Activated CD4-positive, alpha-beta T cell treated with anti-CD3 and anti-CD28 coated beads, Interleukin-2, Interleukin-6, amounts not matched to agents 100 ng/mL and 50 ng/mL, durations not matched to agents 16 hours and 8 hours (primary cell): ENCODE measurements at regions not wholly inside any gene's neighbourhood (a gene's known extent, or its start where the extent isn't known, plus 50 kb on each side); places are given as distances from the start of the nearest gene placed in this dataset.

Experiments
- DNase-seq: peaks from one replicate; pipeline ENCODE4 v3.0.0-alpha.2; 2020

DNA sequence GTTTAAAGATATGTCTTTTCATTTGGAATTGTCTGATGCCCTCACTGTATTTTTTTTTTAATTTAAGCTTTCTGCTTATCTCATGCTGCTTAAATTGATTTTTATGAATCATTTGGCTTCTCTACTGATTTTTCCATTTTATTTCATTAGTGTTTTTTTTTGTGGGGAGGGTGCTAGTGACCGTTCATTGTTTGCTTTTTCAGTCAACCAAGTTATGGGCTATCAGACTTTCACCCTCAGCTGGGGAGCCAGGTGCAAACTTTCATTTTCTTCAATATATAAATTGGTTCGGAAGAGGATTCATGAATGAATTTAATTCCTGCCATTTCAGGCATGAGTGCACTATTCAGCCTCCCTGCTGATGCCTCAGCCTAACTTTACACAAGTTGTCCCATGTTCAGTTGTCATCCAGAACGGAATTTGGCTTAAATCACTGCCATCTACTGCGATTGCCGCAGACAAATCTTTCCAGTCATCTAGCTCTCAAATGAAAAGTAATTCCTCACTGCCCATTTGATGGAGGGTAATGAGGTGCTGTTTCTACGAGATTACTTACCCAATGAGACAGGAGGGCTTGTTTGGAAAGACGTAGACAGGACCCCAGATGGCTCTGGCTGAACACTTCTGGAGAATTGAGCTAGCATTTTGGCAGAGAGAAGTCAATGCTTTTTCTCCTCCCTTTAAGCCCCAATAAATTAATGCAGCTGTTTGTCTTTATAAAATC is 89.9 kb upstream of the RORA start:
- no peak for DNase-seq

DNA sequence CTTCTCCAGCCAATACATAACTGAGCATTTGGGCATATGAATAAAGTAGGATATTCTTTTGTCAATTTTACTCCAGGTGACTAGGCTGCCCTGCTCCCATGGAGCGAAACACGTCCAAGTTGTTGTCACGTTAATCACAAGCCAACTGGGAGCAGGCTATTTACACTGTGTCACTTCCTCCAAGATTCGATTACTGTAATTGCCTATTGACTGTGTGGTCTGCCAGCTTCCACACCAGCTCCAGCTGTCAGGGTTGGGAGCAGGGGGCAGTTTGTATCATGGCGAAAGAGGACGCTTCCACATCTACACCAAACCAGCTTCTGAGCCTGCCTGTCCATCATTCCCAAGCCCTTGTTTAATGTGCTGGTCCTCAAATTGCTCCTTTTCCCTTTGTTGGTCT is 89.2 kb upstream of the RORA start:
- DNase-seq, result no peak

DNA sequence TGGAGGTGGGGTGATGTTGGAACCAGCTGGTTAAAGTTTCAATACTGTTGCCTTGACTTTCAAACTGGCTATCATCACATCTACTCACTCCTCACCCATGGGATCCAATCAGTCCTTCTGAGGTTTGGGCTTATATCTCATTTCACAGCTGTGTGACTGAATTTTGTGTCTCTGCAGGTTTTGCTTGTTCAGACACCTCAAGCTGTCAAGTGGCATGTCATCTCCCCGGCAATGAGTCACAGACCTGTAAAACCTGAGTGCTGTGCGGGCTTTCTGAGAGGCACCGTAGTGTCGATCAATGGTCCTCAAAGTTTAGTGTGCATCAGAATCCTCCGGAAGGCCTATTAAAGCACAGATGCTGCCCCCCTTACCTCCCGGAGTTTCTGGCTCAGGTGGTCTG is 86.4 kb upstream of the RORA start:
- DNase-seq, result no peak

DNA sequence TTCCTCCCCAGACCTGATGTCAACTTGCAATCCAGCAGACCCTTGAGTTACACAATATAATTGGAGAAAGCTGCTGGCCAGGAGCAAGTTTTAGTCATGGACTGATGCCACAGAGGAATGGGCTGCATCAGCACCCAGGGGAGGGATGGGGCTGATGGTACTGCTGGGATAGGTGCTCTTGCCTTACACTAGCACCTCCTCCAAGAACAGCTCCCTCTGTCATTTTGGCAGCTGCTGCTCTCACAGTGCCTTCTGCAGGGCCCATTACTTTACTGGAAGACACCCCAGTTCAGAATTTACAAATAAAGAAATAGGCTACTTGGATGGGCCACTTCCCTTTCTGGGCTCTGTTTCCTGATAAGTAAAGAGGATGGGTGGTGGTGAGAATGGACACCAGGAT is 85.3 kb upstream of the RORA start:
- no peak for DNase-seq

DNA sequence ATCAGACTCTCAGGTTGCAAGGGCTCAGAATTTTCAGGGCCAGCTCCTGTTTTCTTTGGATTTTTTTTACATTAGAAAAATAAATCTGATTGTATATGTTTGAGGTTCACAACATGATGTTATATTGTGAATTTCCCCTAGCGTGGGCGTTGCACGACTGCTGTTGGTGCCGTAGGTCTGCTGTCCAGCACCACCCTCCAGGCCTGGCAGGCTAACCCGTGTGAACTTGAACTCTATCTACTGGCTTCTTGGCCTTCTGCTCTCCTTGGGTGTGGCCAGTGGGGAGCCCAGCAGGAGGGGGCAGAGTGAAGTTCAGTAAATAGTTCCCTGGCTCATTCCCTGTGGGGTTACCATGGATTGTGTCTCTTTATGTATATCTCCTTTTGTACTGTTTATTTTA is 80.5 kb upstream of the RORA start:
- DNase-seq, result no peak

DNA sequence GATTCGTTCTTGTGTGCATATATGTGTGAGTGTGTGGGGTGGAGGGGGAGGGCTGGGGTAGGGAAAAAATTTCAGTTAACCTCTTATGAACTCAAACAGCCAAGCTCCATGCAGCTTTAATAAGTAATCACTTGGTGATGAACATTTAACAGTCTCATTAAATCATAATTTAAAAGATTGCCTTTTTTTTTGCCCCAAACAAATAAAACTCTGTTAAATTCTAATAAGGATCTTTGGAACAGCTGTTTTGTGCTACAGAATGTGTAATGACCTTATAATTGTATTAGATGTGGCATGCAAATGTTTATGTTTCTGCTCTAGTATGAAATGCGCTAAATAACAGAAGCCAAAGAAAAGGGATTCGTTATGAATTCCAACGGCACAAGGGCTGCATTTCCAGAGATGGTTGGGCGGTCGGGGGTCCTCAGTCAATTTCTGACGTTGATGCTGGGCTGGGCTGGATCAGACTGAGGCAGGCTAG is 80.0 kb upstream of the RORA start:
- DNase-seq, result no peak

DNA sequence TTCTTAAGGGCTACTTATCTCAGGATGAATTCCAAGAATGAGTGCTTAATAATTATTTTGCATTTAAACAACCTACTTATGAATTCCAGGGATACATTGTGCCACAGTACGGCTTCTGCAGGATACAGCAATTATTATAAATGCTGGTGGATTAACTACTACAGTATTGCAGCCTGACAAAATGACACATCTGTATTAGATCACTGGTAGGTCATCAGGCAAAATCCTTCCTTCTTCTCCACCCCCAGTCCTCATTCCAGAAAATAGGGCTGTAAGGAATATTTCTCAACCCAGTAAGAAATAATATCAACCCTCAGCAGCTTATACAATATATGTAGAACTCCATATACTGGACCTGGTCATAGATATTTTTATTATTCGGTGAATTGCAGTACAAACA is 79.3 kb upstream of the RORA start:
- DNase-seq, result no peak

DNA sequence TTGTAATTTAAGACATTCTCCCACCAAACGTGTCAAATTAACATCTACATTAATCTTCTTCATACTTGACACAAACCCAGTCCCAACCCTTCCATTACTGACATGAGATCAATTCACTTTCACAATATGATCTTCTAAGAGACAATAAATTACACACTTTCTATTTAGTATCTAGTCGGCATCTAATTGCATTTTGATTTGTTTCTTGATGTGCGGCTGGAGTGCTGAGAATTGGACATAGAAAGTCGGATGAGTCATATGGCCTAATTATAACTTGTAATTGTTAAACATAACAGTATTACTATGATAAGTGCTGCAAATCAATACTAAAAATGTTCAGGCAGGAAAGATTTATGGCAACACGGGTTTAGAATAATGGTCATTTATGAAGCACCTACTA is 78.4 kb upstream of the RORA start:
- DNase-seq, result no peak

DNA sequence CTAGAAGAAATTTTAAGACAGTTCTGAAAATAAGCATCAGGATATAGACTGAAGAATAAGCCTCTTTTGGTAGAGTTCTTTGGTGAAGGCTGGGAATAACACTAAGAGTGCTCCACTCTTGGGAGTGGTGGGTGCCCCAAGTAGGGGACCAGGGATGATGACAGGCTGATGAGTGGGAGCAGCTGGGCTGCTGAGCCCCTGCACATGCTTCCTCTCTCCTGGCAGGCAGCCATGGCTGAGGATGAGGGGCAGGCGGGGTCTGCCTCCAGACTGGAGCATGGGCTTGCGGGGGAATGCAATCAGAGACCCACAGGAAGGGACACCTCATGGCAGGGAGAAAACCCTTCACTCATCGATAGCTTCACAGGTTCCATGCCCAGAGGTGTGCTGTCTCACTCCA is 72.6 kb upstream of the RORA start:
- DNase-seq, result no peak

DNA sequence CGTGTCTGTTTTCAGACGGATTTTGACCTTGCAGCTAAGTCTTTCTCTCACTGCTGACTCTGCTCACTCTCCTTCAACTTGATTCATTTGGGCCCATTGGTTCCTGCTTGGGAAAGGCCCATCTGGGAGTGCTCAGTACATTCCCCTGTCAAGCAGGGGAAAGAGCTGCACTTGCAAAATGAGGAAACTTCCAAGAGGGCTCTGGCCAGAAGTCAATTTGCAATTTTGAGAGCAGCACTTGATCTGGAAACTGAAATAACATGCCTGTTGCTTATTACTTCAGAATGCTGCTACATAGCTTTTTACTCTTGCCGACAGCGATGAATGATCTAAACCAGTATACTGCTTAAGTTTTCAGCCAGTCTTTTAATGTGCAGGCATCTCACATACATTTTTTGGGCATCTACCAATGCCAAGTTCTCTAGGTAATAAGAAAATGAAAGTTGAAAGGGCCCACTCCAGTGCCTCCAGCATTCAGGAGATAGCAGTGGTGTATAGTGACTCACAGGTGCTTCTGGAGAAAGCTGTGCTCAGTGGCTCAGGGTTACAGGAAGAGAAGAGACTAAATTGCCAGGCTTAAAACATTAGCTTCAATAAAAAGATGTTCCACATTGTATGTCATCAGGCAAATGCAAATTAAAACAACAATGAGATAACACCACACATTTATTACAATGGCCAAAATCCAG is 70.1 kb upstream of the RORA start:
- no peak for DNase-seq

DNA sequence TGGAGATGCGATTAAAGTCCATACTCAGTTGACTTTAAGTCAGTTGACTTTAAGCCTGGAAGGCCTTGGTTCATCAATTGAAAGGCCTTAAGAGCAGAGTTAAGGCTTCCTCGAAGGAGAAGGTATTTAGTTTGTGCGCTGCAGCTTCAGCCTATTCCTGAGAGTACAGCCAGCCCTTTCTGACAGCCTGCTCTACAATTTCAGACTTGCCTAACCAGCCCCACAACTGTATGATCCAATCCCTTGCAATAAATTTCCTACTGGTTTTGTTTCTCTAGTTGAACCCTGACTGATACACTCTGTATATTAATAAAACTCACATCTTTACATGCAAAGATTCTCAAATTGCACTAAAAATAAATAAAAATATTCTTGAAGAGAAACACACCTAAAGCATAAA is 66.1 kb upstream of the RORA start:
- no peak for DNase-seq

DNA sequence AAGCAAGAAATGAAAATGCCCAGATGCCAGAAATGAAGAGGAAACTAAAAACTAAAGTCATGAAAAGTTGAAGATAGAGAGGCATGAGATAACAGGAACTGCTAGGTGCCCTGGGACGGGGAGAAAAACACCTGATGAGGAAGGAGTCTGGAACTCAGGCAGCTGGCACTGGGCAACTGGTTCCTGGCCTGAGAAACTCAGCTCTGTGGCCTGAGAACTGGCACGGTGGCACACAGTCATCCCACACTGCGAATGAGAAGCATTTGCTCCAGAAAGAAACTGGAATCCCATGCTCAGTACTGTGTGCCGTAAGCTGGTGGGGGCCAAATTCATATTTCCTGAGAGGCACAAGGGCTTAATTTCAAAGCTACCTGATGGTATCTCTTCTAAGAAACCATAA is 53.6 kb upstream of the RORA start:
- DNase-seq, result no peak

DNA sequence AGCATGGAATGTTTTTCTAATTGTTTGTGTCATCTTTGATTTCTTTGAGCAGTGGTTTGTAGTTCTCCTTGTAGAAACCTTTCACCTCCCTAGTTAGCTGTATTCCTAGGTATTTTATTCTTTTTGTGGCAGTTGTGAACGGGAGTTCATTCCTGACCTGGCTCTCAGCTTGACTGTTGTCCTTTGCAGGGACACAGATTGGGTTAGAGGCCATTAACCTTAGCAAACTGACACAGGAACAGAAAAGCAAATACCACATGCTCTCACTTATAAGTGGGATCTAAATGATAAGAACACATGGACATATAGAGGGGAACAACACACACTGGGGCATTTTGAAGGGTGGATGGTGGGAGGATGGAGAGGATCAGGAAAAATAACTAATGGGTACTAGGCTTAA is 52.2 kb upstream of the RORA start:
- DNase-seq, result no peak
